HG03558 (cell line): ENCODE measurements at regions not wholly inside any gene's neighbourhood (a gene's known extent, or its start where the extent isn't known, plus 50 kb on each side); places are given as distances from the start of the nearest gene placed in this dataset.
"Not testable (repeated sequence)": the region's sequence is repeated elsewhere in the genome, so short reads cannot be mapped to it uniquely, and the experiment has no call there.

ENCODE experiments used
- ATAC-seq: cut with Tn5 transposase; IDR thresholded peaks from one replicate; pipeline ENCODE4 v1.9.1; 2021; ENCODE audit warnings: moderate number of reproducible peaks; ENCODE audit not compliant: unreplicated experiment; ENCODE audit errors: extremely low read depth

DNA sequence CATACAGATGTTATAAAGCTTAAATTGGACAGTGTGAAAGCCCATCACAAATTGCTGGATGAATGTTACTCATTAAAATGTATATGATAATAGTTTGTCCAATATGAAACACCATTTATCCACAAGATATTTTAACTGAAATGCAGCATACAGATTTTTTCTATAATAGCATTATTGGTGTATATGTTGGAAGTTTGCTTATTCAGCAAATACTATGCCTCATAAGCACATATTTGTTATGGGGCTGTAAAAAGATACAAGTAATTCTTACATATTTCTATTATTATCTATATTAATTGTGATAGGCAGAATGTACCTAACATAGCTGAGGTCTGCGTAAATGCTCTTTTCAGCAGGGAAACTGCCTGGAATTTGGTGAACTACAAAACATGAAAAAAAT is 790.5 kb downstream of the DIPK2A start:
- ATAC-seq: no peak

DNA sequence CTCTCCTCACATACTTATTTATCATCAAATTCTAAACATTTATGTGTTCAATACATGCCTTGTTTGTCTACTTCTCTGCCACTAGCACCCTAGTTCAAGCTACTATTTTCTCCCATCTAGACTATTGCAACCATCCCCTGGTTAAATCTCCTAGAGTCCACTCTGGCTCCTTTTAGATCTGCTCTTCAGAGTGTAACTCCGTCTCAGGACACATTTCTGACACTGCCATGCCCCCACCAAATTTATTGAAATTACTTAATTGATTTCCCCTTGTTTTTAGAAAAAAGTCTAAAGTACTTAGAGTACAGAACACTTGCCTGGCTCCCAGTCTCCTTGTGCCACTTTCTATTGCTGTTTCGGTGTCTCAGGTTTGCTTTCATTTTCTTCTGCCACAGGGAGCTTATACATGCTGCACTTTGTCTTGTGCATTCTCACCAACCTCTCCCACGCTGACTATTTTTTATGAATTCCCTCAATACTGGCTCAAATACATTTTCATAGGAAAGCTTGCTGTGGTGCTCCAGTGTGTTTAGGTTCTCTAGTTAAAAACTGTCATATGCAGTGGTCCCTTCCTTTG is 792.3 kb downstream of the DIPK2A start:
- no peak for ATAC-seq

DNA sequence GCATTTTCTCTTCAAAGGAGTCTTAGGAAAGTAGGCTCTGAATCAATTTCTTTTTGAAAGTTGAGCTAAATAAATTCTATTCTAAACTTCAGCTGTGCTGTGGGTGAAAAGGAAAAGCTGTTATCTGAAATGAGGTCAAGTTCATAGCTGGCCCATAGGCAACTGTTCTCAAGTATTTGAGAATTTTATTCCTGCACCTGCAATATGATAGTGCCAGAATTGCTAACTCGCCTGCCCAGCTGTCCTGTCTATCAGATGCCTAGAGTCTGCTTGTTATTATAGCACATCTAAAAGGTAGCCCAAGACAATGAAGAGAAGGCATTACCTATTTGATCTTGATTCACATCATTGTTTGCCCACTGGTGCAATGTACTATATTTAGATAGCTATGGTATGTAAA is 798.7 kb downstream of the DIPK2A start:
- no peak for ATAC-seq

DNA sequence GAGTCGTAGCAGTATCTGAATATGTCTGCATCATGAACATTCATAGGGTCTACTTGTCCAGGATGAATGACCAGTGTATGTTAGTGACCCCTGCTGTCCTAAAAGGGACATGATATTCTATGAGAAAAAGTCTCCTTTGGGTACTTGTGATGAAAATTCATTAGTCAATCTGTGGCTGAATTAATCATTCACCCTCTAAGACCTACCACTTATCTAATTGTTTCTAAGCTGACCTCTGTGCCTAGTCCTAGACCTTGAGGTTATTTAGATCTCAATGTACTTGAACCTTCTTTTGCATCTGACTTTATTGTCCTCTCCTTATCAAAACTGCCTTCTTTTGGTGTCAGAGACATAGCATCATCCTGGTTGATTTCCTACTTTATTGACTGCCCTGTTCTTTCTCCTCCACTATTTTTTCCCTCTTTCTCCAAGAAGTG is 799.3 kb downstream of the DIPK2A start:
- ATAC-seq: no peak

DNA sequence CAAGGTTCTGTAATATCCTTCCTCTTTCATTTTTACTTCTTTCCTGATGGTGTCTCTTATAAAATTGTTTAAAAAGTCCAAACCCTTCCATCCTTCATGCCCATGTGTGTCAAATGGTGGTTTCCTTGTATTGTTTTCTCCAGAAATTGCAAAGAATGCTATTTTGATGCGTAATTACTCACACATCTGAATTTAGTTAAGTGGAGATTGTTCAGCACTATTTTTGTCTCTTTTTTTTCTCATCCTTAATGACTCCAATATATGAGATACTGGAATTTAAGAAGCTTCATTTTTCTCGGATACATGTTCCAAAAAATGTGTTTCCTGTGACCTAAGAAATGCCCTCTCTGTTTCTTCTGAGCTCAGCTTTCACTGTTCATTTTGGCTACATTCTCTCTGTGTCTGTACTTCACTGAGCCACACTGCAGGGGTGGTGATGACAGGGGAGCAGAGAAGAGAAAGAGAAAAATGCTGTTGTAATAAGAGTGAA is 799.8 kb downstream of the DIPK2A start:
- ATAC-seq: no peak

DNA sequence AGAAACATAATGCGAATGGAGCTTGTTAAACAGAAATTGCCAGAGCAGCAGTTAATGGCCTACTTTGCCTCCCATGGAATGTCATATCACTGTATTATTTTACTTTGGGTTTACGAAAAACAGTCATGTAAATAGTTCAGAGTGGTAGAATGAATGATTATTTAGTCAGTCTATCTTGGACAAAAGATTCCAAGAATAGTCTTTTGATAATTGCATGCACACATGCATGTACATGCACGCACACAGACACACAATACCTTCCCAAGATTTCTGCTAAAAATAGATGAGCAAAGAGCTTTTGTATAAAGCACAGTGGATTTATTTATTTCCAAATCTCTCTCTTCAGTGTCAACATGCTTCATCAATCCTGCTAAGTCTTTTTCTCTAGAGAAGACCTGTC is 800.7 kb downstream of the DIPK2A start:
- no peak for ATAC-seq

DNA sequence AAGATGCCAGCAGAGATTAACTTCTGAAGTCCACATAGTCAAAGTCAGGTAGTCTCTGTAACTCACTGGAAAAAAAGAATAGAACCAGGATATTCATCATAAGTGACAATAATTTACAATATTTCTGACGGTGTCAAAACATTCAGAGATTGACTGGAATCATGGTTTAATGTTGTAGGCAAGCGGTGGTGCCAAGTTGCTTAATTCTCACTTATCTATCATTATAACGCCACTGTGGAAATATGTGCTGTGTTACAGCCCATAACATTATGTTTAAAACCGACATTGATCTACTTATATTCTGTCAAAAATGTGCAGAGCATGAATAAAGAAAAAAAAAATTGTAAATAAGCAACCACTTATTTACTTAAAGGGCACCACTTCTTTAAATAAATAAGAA is 801.7 kb downstream of the DIPK2A start:
- no peak for ATAC-seq

DNA sequence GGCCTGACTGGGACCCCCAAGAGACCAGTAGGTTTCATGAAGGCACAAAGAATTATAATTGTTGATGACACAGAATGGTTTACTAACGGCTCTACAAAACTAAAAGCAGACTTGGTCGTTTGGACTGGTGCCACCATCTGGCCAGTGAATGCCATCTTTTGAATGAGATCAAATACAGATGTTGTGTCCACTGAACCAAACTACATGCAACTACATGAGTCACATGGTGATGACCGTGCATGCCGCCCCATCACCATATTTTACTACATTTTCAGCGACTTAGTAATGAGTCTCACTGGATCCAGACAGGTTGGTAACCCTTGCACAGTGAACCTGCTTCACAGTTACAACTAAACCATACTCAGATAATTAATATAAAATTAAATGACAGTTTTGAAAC is 803.3 kb downstream of the DIPK2A start:
- no peak for ATAC-seq

DNA sequence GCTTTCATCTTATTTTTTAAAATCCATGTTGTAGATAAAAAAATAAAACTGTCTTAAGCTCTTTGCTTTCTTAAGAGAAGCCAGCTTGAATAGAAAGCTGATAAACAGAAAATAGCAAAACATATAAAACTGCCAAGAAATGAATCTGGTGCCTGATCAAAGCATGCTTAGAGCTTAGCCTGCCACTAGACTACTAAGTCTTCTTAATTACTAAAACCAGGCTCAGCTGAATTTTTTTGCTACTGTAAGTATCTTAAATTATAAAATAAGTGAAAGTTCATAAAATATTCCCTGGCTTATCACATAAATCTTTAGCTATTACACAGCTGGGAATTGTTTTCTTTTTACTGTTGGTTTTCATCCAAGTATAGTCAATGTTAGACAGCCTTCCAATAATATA is 803.9 kb downstream of the DIPK2A start:
- ATAC-seq: no peak

DNA sequence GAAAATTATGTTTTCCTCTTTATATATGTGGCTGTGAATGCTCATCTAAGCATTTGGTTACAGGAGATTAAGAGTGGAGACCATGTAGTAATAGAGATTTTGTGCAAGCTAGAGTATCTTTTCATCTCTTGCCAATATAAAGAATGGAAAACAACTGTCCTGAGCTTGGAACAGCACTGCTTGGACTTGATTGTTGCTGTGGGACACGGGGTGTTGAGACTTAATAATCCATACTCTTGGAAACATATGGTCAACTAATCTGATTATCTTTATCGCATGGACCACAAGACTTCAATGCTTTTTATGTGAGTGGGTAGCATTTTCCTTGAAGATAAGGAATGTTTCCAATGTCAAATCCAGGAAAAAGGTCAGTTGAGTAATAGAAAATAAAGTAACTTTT is 806.3 kb downstream of the DIPK2A start:
- ATAC-seq: no peak

DNA sequence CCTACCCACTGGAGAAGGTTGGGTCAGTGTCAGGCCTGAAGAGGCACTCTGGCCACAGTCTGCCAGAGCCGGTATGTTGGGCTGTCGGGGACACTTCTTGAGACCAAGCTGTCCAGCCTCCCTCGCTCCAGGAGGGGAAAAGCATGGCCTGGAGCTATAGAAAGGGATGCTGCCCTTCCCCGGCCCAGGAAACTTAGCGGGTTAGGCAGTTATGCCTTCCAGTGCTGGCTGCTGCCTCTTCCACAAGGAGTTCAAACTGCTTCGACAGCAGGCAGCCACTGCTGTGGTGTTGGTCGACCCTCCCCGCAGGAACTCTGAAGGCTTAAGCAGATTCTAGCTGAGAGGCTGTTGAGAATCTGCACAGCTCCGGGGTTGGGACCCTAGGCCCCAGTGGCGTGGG is 819.4 kb downstream of the DIPK2A start:
- ATAC-seq: no peak

DNA sequence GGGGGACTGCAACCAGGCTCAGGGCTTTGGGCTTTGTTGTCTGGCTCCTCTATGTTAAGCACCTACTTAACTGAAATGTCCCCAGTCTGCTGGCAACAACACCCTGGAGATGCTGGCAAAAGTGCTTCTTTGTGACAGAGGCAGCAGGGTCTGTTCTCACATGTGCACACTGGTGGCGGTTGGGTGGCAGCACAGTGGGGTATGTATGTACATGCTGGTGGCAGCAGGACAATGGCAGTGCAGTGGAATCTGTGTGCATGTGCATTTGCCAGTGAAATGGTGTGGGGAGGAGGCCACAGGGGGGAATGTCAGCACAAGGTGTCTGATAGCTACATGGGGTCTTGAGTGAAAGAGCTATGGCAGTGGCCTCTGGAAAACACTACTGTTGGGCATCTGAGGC is 830.3 kb downstream of the DIPK2A start:
- ATAC-seq: no peak

DNA sequence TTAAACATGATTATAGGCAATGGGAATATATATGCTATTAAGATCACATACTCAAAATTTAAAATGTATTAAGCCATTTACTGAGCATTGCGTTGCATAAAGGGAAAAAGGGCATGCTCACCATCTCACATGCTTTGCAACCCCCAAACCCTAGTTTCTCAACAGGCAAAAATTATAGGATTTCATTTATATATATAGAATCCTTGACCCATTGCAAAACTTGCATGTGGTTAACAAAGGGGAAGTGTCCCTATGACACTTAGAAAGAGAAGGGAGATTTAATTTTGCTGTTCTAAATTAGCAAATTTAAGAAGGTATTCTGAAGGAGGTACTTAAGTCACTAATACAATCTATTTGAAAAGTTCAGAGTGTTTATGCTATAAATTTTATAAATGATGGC is 837.8 kb downstream of the DIPK2A start:
- no peak for ATAC-seq

DNA sequence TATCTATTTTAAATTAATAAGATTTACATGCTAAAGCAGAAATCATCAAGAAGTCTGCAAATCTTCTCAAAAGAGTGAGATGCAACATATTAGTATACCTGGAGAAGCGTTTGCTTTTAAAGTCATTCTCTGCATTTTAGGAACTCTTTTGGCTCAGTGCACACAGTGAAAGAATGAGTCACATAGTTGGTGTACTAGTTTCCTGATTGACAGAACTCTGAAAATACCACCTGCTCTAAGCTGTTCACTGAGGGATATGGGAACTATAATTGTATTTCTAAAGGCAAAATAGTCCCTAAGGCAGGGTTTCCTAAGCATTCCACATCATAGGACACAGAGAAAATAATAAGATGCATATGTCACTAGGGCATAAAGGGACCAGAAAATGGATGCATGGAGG is 838.5 kb downstream of the DIPK2A start:
- peak; percentile 79 for ATAC-seq

DNA sequence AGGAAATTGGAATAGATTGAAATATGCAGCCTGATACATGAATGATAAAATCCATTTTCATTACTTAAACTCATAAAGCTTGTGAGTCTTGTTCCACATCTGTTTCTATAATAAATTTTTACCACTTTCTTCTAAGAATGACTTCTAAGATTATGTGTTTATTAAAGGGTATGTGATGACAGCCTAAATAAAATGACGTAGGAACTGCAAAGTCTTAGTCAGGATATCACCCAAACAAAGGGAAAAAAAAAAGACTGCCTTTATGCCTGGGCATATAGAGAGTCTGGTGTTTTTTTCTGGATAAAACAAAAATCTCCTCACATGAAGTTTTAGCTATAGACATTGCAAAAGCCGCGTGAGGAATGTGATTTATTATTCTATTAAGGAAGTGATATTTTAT is 844.0 kb downstream of the DIPK2A start:
- ATAC-seq: no peak

DNA sequence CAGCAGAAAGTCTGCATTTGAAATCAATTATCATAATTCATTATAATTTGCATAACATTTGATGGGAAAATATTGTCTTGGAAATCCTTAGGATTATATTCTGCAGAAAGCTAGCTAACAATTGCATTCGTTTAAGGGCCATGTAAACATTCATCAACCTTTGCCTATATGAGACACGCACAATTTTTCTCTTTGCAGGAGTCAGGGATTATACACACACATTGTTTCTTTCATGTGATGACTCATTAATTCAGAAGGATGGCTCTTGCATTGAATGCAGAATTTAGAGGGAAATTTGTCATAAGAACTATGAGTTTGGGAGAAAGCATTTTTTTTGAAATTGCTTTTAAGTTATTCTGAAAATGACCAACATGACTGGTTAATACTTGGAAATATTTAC is 844.7 kb downstream of the DIPK2A start:
- no peak for ATAC-seq

DNA sequence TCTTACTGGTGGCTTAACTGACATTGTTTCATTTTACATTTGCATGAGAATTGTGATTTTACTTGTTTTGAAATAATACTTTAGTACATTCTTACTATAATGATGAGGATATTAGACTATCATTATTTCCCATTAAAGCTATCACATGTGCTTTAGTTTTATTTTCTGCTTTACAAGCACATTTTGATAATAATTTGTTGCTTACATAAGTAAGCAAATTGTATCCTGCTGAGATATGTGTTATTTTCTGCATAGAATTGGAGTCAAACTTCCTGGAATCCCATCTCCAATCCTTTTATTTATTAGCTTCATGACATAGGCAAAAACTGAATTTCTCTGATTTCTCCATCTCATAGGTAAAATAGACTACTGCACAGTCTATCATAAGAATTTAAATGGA is 847.4 kb downstream of the DIPK2A start:
- no peak for ATAC-seq

DNA sequence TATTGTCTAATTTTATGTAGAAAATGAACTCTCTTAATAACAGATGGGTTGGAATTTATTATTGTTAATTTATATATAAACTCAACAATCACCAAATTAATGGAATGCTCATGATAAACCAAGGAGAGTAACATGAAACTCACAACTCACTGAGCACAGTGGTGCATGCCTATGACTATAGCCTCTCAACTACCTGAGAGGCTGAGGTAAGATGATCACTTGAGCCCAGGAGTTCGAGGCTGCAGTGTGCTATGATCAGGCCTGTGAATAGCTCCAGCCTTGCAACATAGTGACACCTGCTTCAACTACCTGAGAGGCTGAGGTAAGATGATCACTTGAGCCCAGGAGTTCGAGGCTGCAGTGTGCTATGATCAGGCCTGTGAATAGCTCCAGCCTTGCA is 848.6 kb downstream of the DIPK2A start:
- not testable (repeated sequence) for ATAC-seq

DNA sequence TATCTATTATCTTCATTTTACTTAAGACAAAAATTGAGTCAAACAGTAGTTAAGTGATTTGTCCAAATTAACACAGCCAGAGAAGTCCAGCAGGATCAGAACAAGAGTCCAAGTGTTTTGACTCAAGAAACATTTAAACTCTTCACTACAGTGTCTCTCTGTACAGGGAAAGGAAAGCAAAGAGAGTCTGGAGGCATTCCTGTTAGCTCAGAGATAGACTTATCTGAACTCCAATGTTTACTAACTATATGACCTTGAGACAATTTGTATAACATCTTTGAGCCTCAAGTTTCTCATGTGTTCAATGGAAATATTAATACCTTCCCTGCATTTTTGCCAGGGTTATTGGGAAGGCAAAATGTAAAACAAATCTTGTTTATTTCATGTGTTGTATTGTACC is 849.1 kb downstream of the DIPK2A start:
- ATAC-seq: no peak

DNA sequence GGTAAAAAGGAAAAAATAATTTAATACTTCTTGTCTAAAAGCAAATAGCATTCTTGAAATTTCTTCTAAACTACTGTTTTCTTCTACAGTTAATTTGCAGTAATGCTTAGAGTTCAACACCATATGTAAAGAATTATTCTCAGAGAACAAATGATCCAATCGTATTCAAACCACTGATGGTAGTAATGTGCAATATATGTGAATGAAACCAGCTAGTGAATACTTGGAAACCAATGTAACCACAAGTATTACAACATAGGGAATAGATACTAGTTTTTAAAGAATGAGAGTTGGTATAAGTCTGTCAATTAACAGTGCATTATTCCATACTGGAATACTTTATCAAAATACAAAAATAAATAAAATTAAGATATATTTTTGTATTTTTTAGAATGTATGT is 850.0 kb downstream of the DIPK2A start:
- no peak for ATAC-seq

DNA sequence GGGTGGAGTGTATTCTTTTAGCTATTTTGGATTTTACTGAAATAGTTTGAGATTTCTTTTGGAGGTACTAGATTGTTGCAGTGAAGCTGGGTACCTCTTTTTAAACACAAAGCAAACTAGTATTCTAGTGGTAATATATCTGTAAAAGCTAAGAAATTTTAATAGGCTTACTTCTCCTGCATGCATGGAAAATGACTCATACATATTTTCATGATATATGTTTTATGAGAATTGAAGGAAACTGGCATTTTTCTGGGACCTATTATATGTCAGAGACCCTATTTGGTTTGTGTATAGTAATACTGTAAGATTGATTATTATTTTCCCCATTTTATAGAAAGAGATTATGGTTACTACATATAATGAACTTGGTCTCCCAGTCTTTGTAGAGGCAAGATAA is 851.0 kb downstream of the DIPK2A start:
- ATAC-seq: no peak

DNA sequence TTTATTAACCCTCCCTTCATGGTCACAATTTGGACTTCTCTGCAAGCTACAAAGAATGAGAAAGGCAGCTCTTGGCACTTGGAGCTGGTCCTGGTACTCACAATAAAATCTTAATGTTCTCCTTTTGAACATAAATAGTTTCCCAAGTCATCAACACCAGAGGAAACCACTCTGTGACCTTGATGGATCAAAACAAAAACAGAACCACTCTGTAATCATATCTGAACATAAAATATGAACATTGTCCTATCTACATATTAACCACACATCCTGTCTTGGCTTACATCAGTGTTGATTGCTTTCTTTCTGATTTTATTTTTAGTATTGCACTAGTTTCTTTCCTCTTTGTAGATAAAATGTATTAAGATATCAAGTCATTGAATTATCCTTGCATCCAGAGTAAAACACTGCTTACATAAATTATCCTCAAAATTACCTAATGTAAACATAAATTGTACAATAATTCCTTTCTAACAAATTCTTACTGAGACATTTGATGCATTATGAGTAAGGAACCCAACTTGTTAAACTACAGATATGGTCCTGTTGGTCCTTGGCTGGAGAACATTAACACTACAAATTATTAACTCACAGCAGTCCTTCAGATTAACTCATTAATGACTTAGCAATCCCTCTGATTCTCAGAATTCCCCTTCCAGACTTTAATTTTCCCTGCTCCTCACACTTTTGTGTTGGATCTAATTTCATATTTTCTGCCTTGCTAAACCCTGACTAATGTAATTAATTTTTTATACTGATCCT is 860.5 kb downstream of the DIPK2A start:
- ATAC-seq: no peak
